Neural progenitor cell (in vitro differentiated cells): ENCODE measurements at regions not wholly inside any gene's neighbourhood (a gene's known extent, or its start where the extent isn't known, plus 50 kb on each side); places are given as distances from the start of the nearest gene placed in this dataset.

Source experiments
- CTCF ChIP-seq: fragments of 200-600 bp; sonication (generic); IDR thresholded peaks from 2 replicates; pipeline ENCODE4 v1.5.1; 2017; ENCODE audit warnings: antibody characterized with exemption, mild to moderate bottlenecking
- EZH2phosphoT487 ChIP-seq: fragments of 200-600 bp; sonication (generic); IDR thresholded peaks from 2 replicates; pipeline ENCODE4 v1.6.1; 2017; ENCODE audit warnings: antibody characterized with exemption

- TF ChIP-seq EZH2phosphoT487 (no peak), CTCF (no peak)
Observed at GRCh38 chr9:107832871-107833270, 343.3 kb upstream of the KLF4 start.
